GM12892 (cell line): ENCODE measurements at regions not wholly inside any gene's neighbourhood (a gene's known extent, or its start where the extent isn't known, plus 50 kb on each side); places are given as distances from the start of the nearest gene placed in this dataset.
"Not testable (repeated sequence)": the region's sequence is repeated elsewhere in the genome, so short reads cannot be mapped to it uniquely, and the experiment has no call there.

Experiments used
- DNase-seq: peaks from one replicate; pipeline ENCODE4 v3.0.0; 2011; ENCODE audit not compliant: insufficient read length
- FAIRE-seq: peaks from 2 replicates; lab custom pipeline; 2011; peaks lifted over from hg19 to GRCh38; lab: Jason Lieb, UNC
- POLR2A ChIP-seq: IDR thresholded peaks from 2 replicates; pipeline ENCODE4 v1.6.1; 2011; ENCODE audit warnings: low read depth, low read length, control low read depth
- POLR2AphosphoS5 ChIP-seq: IDR thresholded peaks from 2 replicates; pipeline ENCODE4 v1.6.1; 2011; ENCODE audit warnings: low read depth, low read length, control low read depth
- TAF1 ChIP-seq: IDR thresholded peaks from 2 replicates; pipeline ENCODE4 v1.6.1; 2011; ENCODE audit warnings: low read depth, mild to moderate bottlenecking, control low read depth, low read length, borderline replicate concordance

GRCh38 chr5:40431734-40432133 lies 248.0 kb upstream of the PTGER4 start:
- FAIRE-seq (no peak), DNase-seq (no peak)
- TF ChIP-seq POLR2A (no peak), POLR2AphosphoS5 (no peak), TAF1 (no peak)

GRCh38 chr5:40430101-40430710 lies 249.5 kb upstream of the PTGER4 start:
- FAIRE-seq (no peak), DNase-seq (no peak)
- TF ChIP-seq POLR2AphosphoS5 (no peak), POLR2A (no peak), TAF1 (no peak)

GRCh38 chr5:40429258-40430100 lies 250.2 kb upstream of the PTGER4 start:
- no peak for TF ChIP-seq POLR2A
- TF ChIP-seq POLR2AphosphoS5, result no peak
- TF ChIP-seq TAF1, result no peak
- no peak for FAIRE-seq

GRCh38 chr5:40428815-40429214 lies 250.9 kb upstream of the PTGER4 start:
- TF ChIP-seq POLR2A, result no peak
- TF ChIP-seq POLR2AphosphoS5, result no peak
- no peak for TF ChIP-seq TAF1
- FAIRE-seq (no peak), DNase-seq (no peak)

More at GRCh38 chr5:40429258-40430100, 250.2 kb upstream of the PTGER4 start:
- DNase-seq, result no peak

GRCh38 chr5:40428126-40428525 lies 251.6 kb upstream of the PTGER4 start:
- TF ChIP-seq POLR2AphosphoS5 (no peak), TAF1 (no peak), POLR2A (no peak)
- FAIRE-seq (no peak), DNase-seq (no peak)

- DNase-seq, FAIRE-seq: not testable (repeated sequence)
Measured at GRCh38 chr5:40417046-40417810, 262.5 kb upstream of the PTGER4 start.

- no peak for TF ChIP-seq TAF1
- FAIRE-seq, result no peak
- no peak for DNase-seq
Measured at GRCh38 chr5:40416588-40416987, 263.1 kb upstream of the PTGER4 start.

GRCh38 chr5:40416098-40416497 lies 263.6 kb upstream of the PTGER4 start:
- TF ChIP-seq POLR2AphosphoS5, result no peak
- no peak for TF ChIP-seq TAF1
- no peak for TF ChIP-seq POLR2A
- FAIRE-seq (no peak), DNase-seq (no peak)

GRCh38 chr5:40414922-40415321 lies 264.8 kb upstream of the PTGER4 start:
- FAIRE-seq, result no peak

GRCh38 chr5:40413743-40414142 lies 266.0 kb upstream of the PTGER4 start:
- DNase-seq (no peak), FAIRE-seq (no peak)
- TF ChIP-seq POLR2AphosphoS5 (no peak), TAF1 (no peak), POLR2A (no peak)

More at GRCh38 chr5:40414922-40415321, 264.8 kb upstream of the PTGER4 start:
- DNase-seq, result no peak
- TF ChIP-seq TAF1, result no peak
- TF ChIP-seq POLR2A, result no peak
- no peak for TF ChIP-seq POLR2AphosphoS5

GRCh38 chr5:40412771-40413170 lies 266.9 kb upstream of the PTGER4 start:
- FAIRE-seq, result no peak
- TF ChIP-seq POLR2AphosphoS5 (no peak), TAF1 (no peak), POLR2A (no peak)

More at GRCh38 chr5:40412771-40413170, 266.9 kb upstream of the PTGER4 start:
- no peak for DNase-seq
